Mesodermal cell (in vitro differentiated cells): ENCODE measurements at regions not wholly inside any gene's neighbourhood (a gene's known extent, or its start where the extent isn't known, plus 50 kb on each side); places are given as distances from the start of the nearest gene placed in this dataset.
A peak's percentile ranks its signal among the peaks of the same experiment; 100 is the strongest.

Experiments used
- H3K27ac ChIP-seq: 2 replicates; pipeline ENCODE4 v1.7.0; 2013; ENCODE audit warnings: mild to moderate bottlenecking, low read depth, low read length, moderate library complexity; ENCODE audit not compliant: severe bottlenecking
- H3K36me3 ChIP-seq: 2 replicates; pipeline ENCODE4 v1.7.1; 2013; ENCODE audit warnings: mild to moderate bottlenecking, low read length, moderate library complexity; ENCODE audit not compliant: control insufficient read depth, insufficient read depth
- H3K4me1 ChIP-seq: one replicate; pipeline ENCODE4 v1.7.1; 2013; ENCODE audit warnings: mild to moderate bottlenecking, low read length; ENCODE audit not compliant: insufficient read depth, control insufficient read depth, poor library complexity, severe bottlenecking
- H3K4me3 ChIP-seq: 2 replicates; pipeline ENCODE4 v1.7.0; 2013; ENCODE audit warnings: low read length, control low read depth, mild to moderate bottlenecking; ENCODE audit not compliant: insufficient read depth, poor library complexity, severe bottlenecking; ENCODE audit errors: extremely low read depth
- H3K9me3 ChIP-seq: 2 replicates; pipeline ENCODE4 v1.7.1; 2013; ENCODE audit warnings: mild to moderate bottlenecking, low read length, moderate library complexity; ENCODE audit not compliant: control insufficient read depth
- WGBS, 2 experiments: methylation state at CpG; one replicate each; pipeline ENCODE4 v1.1.5; 2013; ENCODE audit warnings: missing lambda C conversion rate in 2 of 2; ENCODE audit not compliant: insufficient coverage in 2 of 2; 5-methylcytosine and 5-hydroxymethylcytosine counted together

- Histone ChIP-seq H3K4me1 (peaks cover 4% of the 10 kb centered on the region), H3K36me3 (no peaks in the 10 kb centered on the region), H3K9me3 (peaks cover 6% of the 10 kb centered on the region), H3K27ac (no peak overlapping the region), H3K4me3 (no peak overlapping the region)
- WGBS, 2 experiments = 79 to 89% methylated on average over 3 of the region's 3 CpGs
Observed at GRCh38 chr3:59247402-59247841, 197.6 kb upstream of the CFAP20DC start.

- Histone ChIP-seq H3K4me3 (no peak overlapping the region), H3K36me3 (no peaks in the 10 kb centered on the region), H3K27ac (no peak overlapping the region), H3K4me1 (peaks cover 4% of the 10 kb centered on the region), H3K9me3 (peaks cover 6% of the 10 kb centered on the region)
- WGBS, 2 experiments = 90% methylated on average over 2 of the region's 3 CpGs; no CpG with 5 or more reads in 1 of the 2 experiments
Observed at GRCh38 chr3:59246719-59247401, 197.0 kb upstream of the CFAP20DC start.

GRCh38 chr3:59245859-59246501 is 196.2 kb upstream of the CFAP20DC start:
- Histone ChIP-seq H3K9me3 (peaks cover 6% of the 10 kb centered on the region), H3K4me1 (peaks cover 4% of the 10 kb centered on the region), H3K36me3 (no peaks in the 10 kb centered on the region), H3K27ac (peak overlapping the region; percentile 6), H3K4me3 (no peak overlapping the region)
- WGBS, 2 experiments = 92 to 95% methylated on average over 5 to 7 of the region's 8 CpGs

GRCh38 chr3:59245300-59245858 is 195.6 kb upstream of the CFAP20DC start:
- peaks cover 4% of the 10 kb centered on the region for H3K4me1 ChIP-seq
- no peak overlapping the region for H3K4me3 ChIP-seq
- H3K36me3 ChIP-seq = no peaks in the 10 kb centered on the region
- H3K9me3 ChIP-seq = peaks cover 6% of the 10 kb centered on the region
- WGBS, 2 experiments = 70% methylated on average over 3 of the region's 5 CpGs
- no peak overlapping the region for H3K27ac ChIP-seq

- 93 to 100% methylated on average over 3 of the region's 6 CpGs for WGBS, 2 experiments
- Histone ChIP-seq H3K9me3 (peaks cover 6% of the 10 kb centered on the region), H3K27ac (no peak overlapping the region), H3K4me3 (no peak overlapping the region), H3K4me1 (peaks cover 4% of the 10 kb centered on the region), H3K36me3 (no peaks in the 10 kb centered on the region)
Observed at GRCh38 chr3:59244343-59244742, 194.5 kb upstream of the CFAP20DC start.

DNA sequence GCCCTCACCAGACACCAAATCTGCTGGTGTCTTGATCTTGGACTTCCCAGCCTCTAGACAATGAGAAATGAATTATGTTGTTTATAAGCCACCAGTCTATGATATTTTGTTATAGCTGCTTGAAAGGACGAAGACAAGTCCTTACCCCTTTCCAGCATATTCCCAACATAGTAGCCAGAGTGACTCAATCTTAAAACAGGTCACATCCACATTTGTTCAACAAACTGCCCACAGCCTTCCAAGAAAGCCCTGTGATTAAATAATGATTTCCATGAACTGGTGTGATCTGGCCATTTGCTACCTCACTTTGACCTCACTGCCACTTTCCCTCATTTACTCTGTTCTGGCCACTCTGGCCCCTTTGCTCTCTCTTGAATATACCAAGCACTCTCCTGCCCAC is 193.7 kb upstream of the CFAP20DC start:
- Histone ChIP-seq H3K27ac (no peak overlapping the region), H3K4me3 (no peak overlapping the region), H3K4me1 (peaks cover 4% of the 10 kb centered on the region), H3K36me3 (no peaks in the 10 kb centered on the region), H3K9me3 (peaks cover 6% of the 10 kb centered on the region)
- WGBS, 2 experiments = no CpG with 5 or more reads among the region's 1 CpG

DNA sequence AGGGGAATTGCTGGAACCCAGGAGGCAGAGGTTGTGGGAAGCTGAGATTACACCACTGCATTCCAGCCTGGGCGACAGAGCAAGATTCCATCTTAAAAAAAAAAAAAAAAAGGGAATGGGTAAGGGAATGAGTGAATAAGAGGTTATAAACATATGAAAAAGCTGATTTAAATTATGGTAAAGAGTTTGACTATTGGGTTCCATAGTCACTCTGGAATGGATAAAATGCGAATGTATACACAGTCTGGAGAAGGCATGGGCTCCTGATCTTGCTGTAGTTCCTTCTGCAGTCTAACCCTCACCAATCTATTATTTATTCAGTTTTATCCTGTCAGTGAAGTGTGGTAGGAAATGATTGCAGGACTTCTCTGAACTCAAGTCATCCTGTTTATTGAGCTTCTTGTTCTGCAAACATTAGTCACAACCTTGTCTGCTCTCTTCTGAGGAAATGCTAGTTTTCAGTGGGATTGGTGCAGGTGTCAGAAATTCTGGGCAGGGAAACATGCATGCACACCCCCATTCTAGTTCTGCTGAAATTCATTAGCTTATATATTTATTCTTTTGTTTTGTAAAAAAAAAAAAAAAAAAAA is 190.9 kb upstream of the CFAP20DC start:
- Histone ChIP-seq H3K27ac (no peak overlapping the region), H3K9me3 (peaks cover 6% of the 10 kb centered on the region), H3K36me3 (no peaks in the 10 kb centered on the region), H3K4me3 (no peak overlapping the region), H3K4me1 (peaks cover 1% of the 10 kb centered on the region)
- 100% methylated on average over 1 of the region's 2 CpGs; no CpG with 5 or more reads in 1 of the 2 experiments for WGBS, 2 experiments

DNA sequence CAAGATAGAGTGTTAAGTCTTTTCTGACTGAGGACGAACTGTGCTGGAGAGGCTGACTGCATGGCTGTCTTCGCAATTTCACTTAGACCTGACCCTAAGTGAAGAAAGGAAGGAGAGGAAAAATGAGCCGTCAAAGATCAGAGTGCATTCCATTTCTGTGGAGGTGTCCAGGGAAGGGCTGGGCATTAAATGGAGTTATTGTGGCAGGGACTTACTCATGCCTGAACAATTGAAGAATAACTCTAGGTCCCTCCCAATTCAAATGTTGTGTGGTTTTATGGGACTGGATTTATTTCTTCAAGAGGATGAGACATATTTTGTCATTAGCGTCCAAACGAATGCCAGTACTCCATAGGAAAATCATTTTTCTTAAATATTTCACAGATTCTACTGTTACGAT is 187.3 kb upstream of the CFAP20DC start:
- H3K4me3 ChIP-seq = no peak overlapping the region
- 86 to 91% methylated on average over 2 to 3 of the region's 6 CpGs for WGBS, 2 experiments

GRCh38 chr3:59235634-59236012 is 185.8 kb upstream of the CFAP20DC start:
- Histone ChIP-seq H3K4me3 (no peak overlapping the region), H3K27ac (no peak overlapping the region), H3K4me1 (no peaks in the 10 kb centered on the region), H3K9me3 (peaks cover 4% of the 10 kb centered on the region), H3K36me3 (no peaks in the 10 kb centered on the region)
- WGBS, 2 experiments = 100% methylated on average over 1 of the region's 3 CpGs; no CpG with 5 or more reads in 1 of the 2 experiments

More for the DNA sequence above, 187.3 kb upstream of the CFAP20DC start:
- Histone ChIP-seq H3K36me3 (no peaks in the 10 kb centered on the region), H3K27ac (no peak overlapping the region), H3K9me3 (no peaks in the 10 kb centered on the region), H3K4me1 (no peaks in the 10 kb centered on the region)

DNA sequence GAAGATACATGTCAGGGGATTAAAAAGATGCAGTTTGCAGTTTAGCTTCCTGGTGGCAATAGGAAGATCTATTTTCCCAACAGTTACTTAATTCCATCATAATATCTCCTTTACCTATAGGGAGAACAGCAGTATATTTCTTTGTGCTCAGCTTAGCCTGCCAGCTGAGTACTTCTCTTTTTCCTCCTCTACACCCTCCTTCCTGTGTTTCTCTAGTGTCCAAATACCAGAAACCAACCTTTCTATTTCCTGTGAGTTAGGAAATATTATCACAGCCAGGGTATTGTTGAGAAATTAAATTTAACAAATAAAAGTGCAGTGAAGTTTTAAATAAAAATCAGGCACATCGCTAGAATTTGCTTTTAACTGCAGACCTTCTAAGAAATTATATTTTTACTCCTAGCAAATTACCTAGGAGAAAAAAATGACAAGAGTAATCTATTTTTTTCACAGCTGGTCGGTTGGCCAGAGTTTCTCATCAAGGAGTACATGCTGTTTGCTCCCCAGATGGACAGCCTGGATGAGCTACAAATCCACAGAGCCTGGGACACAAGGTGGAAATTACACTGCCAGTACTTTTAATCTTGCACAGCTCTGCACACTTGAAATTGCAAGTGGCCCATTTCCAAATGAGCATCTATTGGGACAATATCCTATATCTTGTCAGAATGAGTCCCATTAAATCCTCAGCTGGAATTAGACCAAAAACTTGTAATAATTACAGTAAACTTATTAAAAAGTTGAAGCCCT is 185.2 kb upstream of the CFAP20DC start:
- H3K4me1 ChIP-seq = no peaks in the 10 kb centered on the region
- no peaks in the 10 kb centered on the region for H3K36me3 ChIP-seq
- no peak overlapping the region for H3K4me3 ChIP-seq
- no peak overlapping the region for H3K27ac ChIP-seq
- WGBS, 2 experiments = 30 to 80% methylated on average over 1 of the region's 2 CpGs
- peaks cover 8% of the 10 kb centered on the region for H3K9me3 ChIP-seq
